HFF-Myc (cell line): ENCODE measurements at regions not wholly inside any gene's neighbourhood (a gene's known extent, or its start where the extent isn't known, plus 50 kb on each side); places are given as distances from the start of the nearest gene placed in this dataset.
A peak's percentile ranks its signal among the peaks of the same experiment; 100 is the strongest.

Experiments
- DNase-seq: peaks from one replicate; pipeline ENCODE4 v3.0.0-alpha.2; 2011; ENCODE audit warnings: low read depth; ENCODE audit errors: extremely low read depth
- H3K4me3 ChIP-seq: replicated peaks from 2 replicates; pipeline ENCODE4 v1.5.1; 2011; ENCODE audit warnings: low read depth, mild to moderate bottlenecking, control low read depth, low read length
- TF ChIP-seq, protein P1 (sequence below): IDR thresholded peaks from 2 replicates; pipeline ENCODE4 v1.5.1; 2012; ENCODE audit warnings: mild to moderate bottlenecking, low read depth, low read length, control low read depth; ENCODE audit errors: missing control alignments

DNA sequence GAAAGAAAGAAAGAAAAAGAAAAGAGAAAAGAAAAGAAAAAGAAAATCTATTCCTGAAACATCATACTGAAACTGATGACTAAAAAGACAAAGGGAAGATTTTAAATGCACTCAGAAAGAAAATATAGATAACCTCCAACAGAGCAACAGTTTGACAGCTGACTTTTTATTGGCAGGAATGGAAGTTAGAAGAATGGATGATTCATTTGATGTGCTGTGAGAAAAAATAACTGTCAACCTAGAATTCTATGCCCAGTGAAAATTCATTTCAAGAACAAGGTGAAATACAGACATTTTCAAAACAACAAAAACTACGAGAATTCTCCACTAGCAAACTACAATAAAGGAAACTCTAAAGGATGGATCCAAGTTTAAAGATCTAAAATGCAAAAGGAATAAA lies 50.5 kb upstream of the HSPA12A start:
- TF ChIP-seq, protein P1, sequence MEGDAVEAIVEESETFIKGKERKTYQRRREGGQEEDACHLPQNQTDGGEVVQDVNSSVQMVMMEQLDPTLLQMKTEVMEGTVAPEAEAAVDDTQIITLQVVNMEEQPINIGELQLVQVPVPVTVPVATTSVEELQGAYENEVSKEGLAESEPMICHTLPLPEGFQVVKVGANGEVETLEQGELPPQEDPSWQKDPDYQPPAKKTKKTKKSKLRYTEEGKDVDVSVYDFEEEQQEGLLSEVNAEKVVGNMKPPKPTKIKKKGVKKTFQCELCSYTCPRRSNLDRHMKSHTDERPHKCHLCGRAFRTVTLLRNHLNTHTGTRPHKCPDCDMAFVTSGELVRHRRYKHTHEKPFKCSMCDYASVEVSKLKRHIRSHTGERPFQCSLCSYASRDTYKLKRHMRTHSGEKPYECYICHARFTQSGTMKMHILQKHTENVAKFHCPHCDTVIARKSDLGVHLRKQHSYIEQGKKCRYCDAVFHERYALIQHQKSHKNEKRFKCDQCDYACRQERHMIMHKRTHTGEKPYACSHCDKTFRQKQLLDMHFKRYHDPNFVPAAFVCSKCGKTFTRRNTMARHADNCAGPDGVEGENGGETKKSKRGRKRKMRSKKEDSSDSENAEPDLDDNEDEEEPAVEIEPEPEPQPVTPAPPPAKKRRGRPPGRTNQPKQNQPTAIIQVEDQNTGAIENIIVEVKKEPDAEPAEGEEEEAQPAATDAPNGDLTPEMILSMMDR = no peak
- no peak overlapping the region for H3K4me3 ChIP-seq
- DNase-seq = no peak

DNA sequence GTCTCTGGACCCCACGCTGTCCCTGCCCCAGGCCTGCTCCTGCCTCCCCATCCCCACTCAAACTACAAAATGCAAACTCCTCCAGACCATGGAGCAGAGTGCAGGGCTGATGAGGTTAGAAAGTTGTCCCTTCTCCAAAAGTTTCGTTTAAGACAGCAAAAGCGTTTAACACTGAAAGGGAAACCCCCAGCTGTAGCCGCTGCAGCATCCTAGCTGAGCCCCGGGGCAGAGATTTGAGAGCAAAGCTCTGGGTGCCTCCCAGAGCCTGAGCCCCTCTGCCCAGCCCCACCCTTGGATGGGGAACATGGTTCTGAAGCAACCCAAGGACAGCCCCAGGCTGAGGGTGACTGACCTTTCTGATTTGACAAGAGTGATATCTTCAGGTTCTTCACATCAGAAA lies 52.8 kb upstream of the ENO4 start:
- TF ChIP-seq, protein P1 = no peak
- no peak overlapping the region for H3K4me3 ChIP-seq
- DNase-seq = no peak

- peak; percentile 33 for DNase-seq
- no peak overlapping the region for H3K4me3 ChIP-seq
- TF ChIP-seq, protein P1 = peak; percentile 98
Measured at GRCh38 chr10:116796910-116797513, 52.3 kb upstream of the ENO4 start.

GRCh38 chr10:116798859-116799258 lies 50.4 kb upstream of the ENO4 start:
- TF ChIP-seq, protein P1 = no peak
- no peak overlapping the region for H3K4me3 ChIP-seq
- no peak for DNase-seq
